Large intestine (tissue), 3 donors: ENCODE measurements at regions not wholly inside any gene's neighbourhood (a gene's known extent, or its start where the extent isn't known, plus 50 kb on each side); places are given as distances from the start of the nearest gene placed in this dataset.
A peak's percentile ranks its signal among the peaks of the same experiment; 100 is the strongest.

Source experiments
- DNase-seq, 2 donors: peaks; one replicate each; pipeline versions ENCODE4 v3.0.0 to v3.0.0-alpha.2; 2013
- H3K27ac ChIP-seq: one replicate; pipeline ENCODE4 v1.5.1; 2013; ENCODE audit warnings: low read length
- H3K27me3 ChIP-seq: 2 replicates; pipeline ENCODE4 v1.6.1; 2013; ENCODE audit warnings: low read length; ENCODE audit not compliant: control insufficient read depth, insufficient read depth
- H3K36me3 ChIP-seq: 2 replicates; pipeline ENCODE4 v1.6.1; 2013; ENCODE audit warnings: low read length; ENCODE audit not compliant: control insufficient read depth, insufficient read depth
- H3K4me1 ChIP-seq: one replicate; pipeline ENCODE4 v1.6.1; 2013; ENCODE audit warnings: low read length; ENCODE audit not compliant: control insufficient read depth, insufficient read depth
- H3K4me3 ChIP-seq: one replicate; pipeline ENCODE4 v1.5.1; 2013; ENCODE audit warnings: low read length
- H3K9me3 ChIP-seq: one replicate; pipeline ENCODE4 v1.6.1; 2013; ENCODE audit warnings: mild to moderate bottlenecking, low read depth, low read length, moderate library complexity; ENCODE audit not compliant: control insufficient read depth
- WGBS: methylation state at CpG from one replicate; pipeline ENCODE4 v1.1.5; 2013; ENCODE audit warnings: low lambda C conversion rate; ENCODE audit not compliant: insufficient coverage; 5-methylcytosine and 5-hydroxymethylcytosine counted together

DNA sequence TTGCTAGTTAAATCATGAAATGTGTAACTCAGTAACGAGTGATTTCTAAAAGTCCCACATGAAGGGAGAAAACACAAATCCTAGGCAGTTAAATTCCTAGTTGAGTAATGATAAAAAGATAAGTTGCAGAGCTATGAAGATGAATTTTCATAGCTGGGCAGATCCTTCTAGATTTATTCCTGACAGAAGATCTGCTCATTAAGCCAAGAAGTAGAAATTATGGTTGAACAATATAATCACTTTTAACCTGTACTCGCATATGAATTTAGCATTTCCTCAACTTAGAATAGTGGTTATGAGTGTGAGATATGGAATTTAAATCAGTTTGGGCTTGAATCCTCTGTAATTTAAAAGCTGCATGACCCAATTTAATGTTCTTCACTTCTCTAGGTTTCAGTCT is 359.2 kb upstream of the HSF2 start:
- H3K36me3 ChIP-seq: no peaks in the 10 kb centered on the region
- no peaks in the 10 kb centered on the region for H3K27me3 ChIP-seq
- no peak for DNase-seq
- H3K9me3 ChIP-seq: no peaks in the 10 kb centered on the region
- H3K4me3 ChIP-seq: no peak overlapping the region
- peaks cover 4% of the 10 kb centered on the region for H3K4me1 ChIP-seq
- WGBS: 100% methylated on average over 1 of the region's 2 CpGs
- no peak overlapping the region for H3K27ac ChIP-seq

DNA sequence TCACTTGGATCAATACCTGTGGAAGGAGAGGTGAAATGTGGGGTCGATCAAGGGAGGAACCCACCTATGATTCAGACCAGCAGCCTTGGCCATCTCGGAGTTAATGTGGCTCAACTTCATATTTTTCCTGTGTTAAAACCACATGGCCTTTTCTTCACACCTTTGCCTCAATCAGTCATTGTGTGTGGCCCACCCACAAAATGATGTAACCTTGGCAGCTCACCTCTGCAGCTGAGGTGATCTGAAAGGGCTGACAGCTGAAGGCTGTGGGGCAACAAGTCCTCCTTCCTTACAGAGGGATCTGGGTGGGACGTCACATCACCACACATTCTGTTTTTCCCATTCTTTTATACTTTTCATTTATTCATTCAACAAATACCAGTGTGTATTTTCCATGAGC is 357.1 kb upstream of the HSF2 start:
- WGBS: 86% methylated on average over 1 of the region's 3 CpGs
- Histone ChIP-seq H3K27ac (no peak overlapping the region), H3K4me1 (peaks cover 4% of the 10 kb centered on the region), H3K36me3 (no peaks in the 10 kb centered on the region), H3K27me3 (no peaks in the 10 kb centered on the region), H3K4me3 (no peak overlapping the region), H3K9me3 (no peaks in the 10 kb centered on the region)
- no peak for DNase-seq

DNA sequence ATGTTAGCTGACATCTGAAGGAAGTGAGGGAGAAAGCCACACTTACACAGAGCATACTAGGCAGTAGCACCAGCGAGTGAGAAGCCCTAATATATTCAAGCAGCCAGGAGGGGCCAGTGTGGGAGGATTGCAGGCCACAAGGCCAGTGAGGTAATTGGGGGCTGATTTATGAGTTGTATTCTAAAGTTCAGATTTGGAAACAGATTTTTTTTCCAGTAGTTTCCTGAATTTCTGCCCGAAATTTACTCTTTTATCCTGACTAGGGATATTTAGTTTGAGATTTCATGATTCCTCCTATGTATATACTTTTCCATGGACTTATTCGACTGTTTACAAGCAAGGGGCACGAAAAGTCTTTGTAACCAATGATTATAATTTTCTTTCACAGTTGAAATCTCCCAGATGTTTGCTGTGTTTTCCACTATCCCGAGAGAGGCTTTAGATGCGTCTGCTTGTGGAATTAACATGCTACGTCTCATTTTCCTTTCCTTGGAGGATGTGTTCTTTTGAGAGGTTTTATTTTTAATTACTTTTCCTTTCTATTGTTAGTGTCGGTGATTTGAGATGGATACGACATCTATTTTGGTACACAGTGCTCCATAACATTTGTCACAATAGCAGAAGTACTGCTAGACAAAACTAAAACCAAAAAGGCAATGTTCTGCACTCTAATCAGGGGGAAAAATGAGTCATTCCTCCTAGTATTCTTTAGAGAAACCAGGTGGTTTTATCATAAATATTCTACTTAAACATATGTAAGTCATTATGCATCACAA is 356.3 kb upstream of the HSF2 start:
- no peaks in the 10 kb centered on the region for H3K27me3 ChIP-seq
- H3K4me3 ChIP-seq: no peak overlapping the region
- H3K4me1 ChIP-seq: peaks cover 4% of the 10 kb centered on the region
- H3K27ac ChIP-seq: no peak overlapping the region
- H3K9me3 ChIP-seq: no peaks in the 10 kb centered on the region
- peak in 1 of 2 donors; percentile 33 for DNase-seq
- 64% methylated on average over 4 of the region's 9 CpGs for WGBS
- no peaks in the 10 kb centered on the region for H3K36me3 ChIP-seq

DNA sequence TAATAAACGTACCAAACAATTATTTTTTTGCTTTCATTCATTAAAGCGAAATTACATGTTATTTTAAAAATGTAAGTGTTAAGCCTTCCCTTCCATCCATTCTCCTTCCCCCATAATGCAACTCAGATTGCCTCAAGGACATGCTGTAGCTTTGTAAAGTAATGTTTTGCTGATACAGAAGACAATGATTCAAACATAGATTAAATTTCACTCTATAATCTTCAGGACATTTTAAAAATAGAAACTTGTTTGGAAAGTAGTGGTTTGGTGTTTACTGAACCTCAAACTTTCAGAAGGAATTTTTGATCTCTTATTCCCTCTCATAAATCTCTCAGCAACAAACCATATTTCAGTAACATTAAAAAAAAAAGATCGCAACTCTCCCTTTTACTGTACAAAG is 350.9 kb upstream of the HSF2 start:
- Histone ChIP-seq H3K27me3 (no peaks in the 10 kb centered on the region), H3K36me3 (no peaks in the 10 kb centered on the region), H3K9me3 (no peaks in the 10 kb centered on the region), H3K27ac (no peak overlapping the region), H3K4me1 (no peaks in the 10 kb centered on the region), H3K4me3 (no peak overlapping the region)
- no peak for DNase-seq
- WGBS: 77% methylated on average over 2 of the region's 3 CpGs

DNA sequence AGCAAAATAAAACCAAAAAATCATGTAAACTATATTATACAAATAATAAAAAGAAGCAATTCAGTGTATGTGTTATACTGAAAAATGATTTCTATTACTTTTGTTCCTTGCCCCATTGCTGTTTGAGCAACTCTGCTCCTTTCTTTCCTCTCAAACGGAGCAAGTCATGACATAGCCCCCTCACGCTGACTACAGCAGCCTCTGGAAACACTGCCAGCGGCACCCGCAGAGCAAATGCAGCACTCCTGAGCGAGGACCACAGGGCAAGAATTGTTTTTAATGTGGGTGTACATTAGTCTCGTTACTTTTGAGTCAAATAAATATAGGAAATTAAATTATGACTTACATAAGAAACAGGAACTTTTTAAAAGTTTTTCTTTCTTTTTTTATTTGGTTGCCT is 350.1 kb upstream of the HSF2 start:
- WGBS: no CpG with 5 or more reads among the region's 6 CpGs
- DNase-seq: no peak
- H3K27ac ChIP-seq: no peak overlapping the region

DNA sequence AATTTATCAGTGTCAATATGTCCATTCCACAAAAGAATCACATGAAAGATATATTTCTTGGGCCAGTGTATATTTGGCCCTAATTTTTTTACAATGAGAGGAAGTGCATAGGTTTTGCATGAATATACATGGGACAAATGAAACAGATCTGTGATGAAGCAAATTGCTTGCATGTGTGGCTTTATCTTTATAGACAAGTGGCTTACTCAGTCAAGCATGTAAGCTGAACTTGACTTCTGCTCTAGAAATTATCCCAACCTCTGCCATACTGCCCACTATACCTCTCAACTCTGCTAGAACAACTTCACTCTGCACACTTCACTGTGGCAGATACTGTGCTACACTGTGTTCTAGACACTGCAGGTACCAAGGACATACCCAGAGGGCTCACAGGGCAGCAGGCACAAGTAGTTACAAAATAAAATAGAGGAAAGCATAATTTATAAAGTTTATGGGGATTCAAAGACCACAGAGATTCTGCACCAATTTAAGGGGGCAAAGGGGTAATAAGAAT is 349.2 kb upstream of the HSF2 start:
- Histone ChIP-seq H3K27me3 (no peaks in the 10 kb centered on the region), H3K36me3 (no peaks in the 10 kb centered on the region), H3K27ac (no peak overlapping the region), H3K9me3 (no peaks in the 10 kb centered on the region), H3K4me1 (no peaks in the 10 kb centered on the region), H3K4me3 (no peak overlapping the region)
- no peak for DNase-seq

More for the DNA sequence above, 350.1 kb upstream of the HSF2 start:
- H3K4me1 ChIP-seq: no peaks in the 10 kb centered on the region
- no peak overlapping the region for H3K4me3 ChIP-seq
- H3K36me3 ChIP-seq: no peaks in the 10 kb centered on the region
- H3K9me3 ChIP-seq: no peaks in the 10 kb centered on the region
- H3K27me3 ChIP-seq: no peaks in the 10 kb centered on the region

DNA sequence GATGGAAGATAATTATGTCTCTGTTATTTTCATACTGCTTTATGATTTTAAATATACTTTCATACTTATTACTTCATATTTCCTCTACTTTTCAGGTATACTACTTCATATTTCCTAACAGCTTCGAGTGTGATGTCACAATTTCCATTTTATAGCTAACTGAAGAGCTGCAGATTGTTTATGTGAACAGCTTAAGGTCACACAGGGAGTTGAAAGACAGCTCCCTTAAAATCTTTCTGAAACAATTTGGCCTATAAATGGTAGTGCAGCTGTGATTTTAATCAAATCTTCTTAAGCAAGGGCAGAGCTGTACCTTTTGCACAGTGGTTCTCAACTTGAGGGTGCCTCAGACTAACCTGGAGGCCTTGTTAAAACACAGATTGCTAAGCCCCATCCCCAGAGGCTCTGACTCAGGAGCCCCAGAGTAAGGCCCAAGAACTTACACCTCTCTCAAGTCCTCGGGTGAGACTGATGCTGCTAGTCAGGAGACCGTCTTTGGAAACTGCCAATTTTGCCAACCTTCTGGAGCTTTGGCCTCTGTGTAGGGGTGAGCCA is 347.0 kb upstream of the HSF2 start:
- no peaks in the 10 kb centered on the region for H3K9me3 ChIP-seq
- no peaks in the 10 kb centered on the region for H3K36me3 ChIP-seq
- no peaks in the 10 kb centered on the region for H3K27me3 ChIP-seq
- no peak for DNase-seq
- H3K27ac ChIP-seq: no peak overlapping the region
- no peak overlapping the region for H3K4me3 ChIP-seq
- H3K4me1 ChIP-seq: no peaks in the 10 kb centered on the region
- 57% methylated on average over 1 of the region's 3 CpGs for WGBS

DNA sequence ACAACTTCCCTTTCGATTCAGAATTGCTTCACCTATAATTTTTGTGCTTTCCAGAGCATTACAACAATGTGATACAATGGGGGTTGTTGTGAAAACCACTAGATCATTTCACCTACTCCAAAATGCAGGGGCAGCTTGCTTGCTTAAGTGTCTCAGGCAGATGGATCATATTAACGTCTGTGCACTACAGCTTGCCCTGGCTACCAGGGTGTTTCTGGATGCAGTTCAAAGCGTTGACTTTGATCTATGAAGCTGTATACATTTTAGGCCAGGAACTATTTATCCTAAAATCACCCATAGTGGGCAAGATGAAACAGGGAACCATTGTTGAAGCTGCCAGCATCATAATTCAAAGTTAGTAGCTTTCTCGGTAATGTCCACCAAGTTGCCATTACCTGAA is 339.5 kb upstream of the HSF2 start:
- Histone ChIP-seq H3K4me3 (no peak overlapping the region), H3K9me3 (no peaks in the 10 kb centered on the region), H3K27me3 (no peaks in the 10 kb centered on the region), H3K27ac (no peak overlapping the region), H3K4me1 (peaks cover 5% of the 10 kb centered on the region), H3K36me3 (no peaks in the 10 kb centered on the region)
- 79% methylated on average over 2 of the region's 4 CpGs for WGBS
- DNase-seq: no peak

DNA sequence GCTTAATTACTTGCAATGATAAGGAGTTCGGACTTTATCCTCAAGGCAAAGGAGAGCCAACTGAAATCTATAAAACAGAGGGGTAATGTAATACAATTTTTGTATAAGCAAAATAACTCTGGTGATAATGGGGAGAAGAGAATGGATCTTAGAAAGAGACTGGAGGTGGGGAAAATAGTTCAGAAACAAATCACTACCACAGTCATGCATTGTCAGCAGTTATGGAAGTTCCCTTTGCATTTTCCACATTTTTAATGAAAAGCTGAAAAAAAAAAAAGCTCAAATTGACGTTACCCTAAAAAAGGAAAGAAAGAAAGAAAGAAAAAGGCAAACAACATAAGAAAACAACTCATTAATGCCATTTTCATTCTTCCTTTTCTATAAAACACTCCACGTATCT is 337.6 kb upstream of the HSF2 start:
- 57% methylated on average over 3 of the region's 3 CpGs for WGBS
- H3K9me3 ChIP-seq: no peaks in the 10 kb centered on the region
- no peak overlapping the region for H3K4me3 ChIP-seq
- peaks cover 5% of the 10 kb centered on the region for H3K4me1 ChIP-seq
- no peaks in the 10 kb centered on the region for H3K27me3 ChIP-seq
- H3K27ac ChIP-seq: no peak overlapping the region
- H3K36me3 ChIP-seq: no peaks in the 10 kb centered on the region
- DNase-seq: no peak

DNA sequence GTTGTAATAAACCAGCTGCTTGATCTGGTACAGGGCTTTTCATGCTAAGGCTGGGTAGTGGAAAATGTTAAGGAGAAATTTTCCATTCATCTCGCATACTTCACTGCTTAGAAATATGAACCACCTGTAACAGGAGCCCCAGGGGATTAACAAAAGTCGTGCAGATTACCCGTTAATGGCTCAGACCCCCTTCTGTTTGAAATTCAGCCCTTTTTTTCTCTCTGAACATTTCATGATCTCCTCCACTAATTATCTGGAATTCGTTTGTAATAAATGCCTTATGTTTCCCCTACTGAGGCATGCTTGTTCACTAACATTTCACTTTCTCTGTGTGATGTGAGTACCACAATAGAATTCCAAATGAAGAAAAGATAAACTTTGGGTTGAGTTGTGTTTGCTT is 336.4 kb upstream of the HSF2 start:
- no peak for DNase-seq
- Histone ChIP-seq H3K36me3 (no peaks in the 10 kb centered on the region), H3K4me3 (no peak overlapping the region), H3K27ac (no peak overlapping the region), H3K9me3 (no peaks in the 10 kb centered on the region), H3K4me1 (peaks cover 5% of the 10 kb centered on the region), H3K27me3 (no peaks in the 10 kb centered on the region)
- WGBS: 93% methylated on average over 2 of the region's 4 CpGs

DNA sequence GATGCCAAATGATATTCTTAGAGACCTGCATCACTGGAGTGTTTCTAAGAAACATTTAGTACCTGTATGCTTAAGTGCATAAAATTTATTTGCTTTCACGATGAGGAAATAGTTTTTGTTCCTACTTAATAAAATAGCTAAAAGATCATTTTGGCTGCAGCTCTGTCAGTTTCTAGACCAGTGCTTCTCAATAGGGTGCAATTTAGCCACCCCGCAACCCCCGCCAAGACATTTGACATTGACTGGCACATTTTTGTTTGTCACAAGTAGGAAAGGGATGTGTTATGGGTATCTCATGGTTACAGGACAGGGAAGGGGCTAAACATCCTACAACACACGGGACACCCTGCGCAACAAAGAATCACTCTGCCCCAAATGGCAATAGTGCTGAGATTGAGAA is 335.7 kb upstream of the HSF2 start:
- Histone ChIP-seq H3K27me3 (no peaks in the 10 kb centered on the region), H3K9me3 (no peaks in the 10 kb centered on the region), H3K4me1 (peaks cover 5% of the 10 kb centered on the region), H3K27ac (no peak overlapping the region), H3K36me3 (no peaks in the 10 kb centered on the region), H3K4me3 (no peak overlapping the region)
- WGBS: 100% methylated on average over 2 of the region's 5 CpGs
- no peak for DNase-seq
